HCT116 (cell line): ENCODE measurements at regions not wholly inside any gene's neighbourhood (a gene's known extent, or its start where the extent isn't known, plus 50 kb on each side); places are given as distances from the start of the nearest gene placed in this dataset.
"Not testable (repeated sequence)": the region's sequence is repeated elsewhere in the genome, so short reads cannot be mapped to it uniquely, and the experiment has no call there.

Experiments
- ATAC-seq: fragments of 200-7000 bp; cut with Tn5 transposase; 2 replicates; pipeline ENCODE4 v1.9.1; 2020; ENCODE audit warnings: mild to moderate bottlenecking, moderate library complexity
- BruUV-seq: library from RNA; stranded (reverse); fragments of 400-500 nt; replicated peaks from 2 replicates; lab custom pipeline; 2021; lab: Mats Ljungman, UMichigan
- CTCF ChIA-PET: fragments of 300-600 bp; sonication (Branson Sonifier 250); formaldehyde crosslinking; loops from one replicate; lab custom pipeline; 2021; ENCODE audit warnings: antibody characterized with exemption; lab: Charles Lee
- POLR2A ChIA-PET: fragments of 300-600, 350-600 bp; sonication (Branson Sonifier 250); formaldehyde crosslinking; loops from one replicate; lab custom pipeline; 2021; ENCODE audit warnings: antibody characterized with exemption; lab: Charles Lee
- RAD21 ChIA-PET, 2 experiments: fragments of 300-600 bp; sonication (Branson Sonifier 250); formaldehyde crosslinking; loops; one replicate each; lab custom pipeline; 2023; ENCODE audit warnings: low total read pairs in 2 of 2; ENCODE audit not compliant: uncharacterized antibody in 2 of 2, unreplicated experiment in 2 of 2, low non-redundant PET in 1 of 2; lab: Charles Lee
- DNase-seq: peaks from one replicate; pipeline ENCODE4 v3.0.0-alpha.2; 2010; ENCODE audit warnings: low read depth, low spot score
- H2AFZ ChIP-seq: fragments of 200-600 bp; shearing (Covaris generic), sonication (generic); 2 replicates; pipeline ENCODE4 v1.6.1; 2017; ENCODE audit warnings: low read depth, mixed run types, mixed read lengths, antibody characterized with exemption, low read length; ENCODE audit not compliant: poor library complexity, severe bottlenecking
- H3K27ac ChIP-seq: 2 replicates; pipeline ENCODE4 v1.5.1; 2012; ENCODE audit warnings: low read depth, low read length
- H3K27me3 ChIP-seq: fragments of 200-600 bp; sonication (generic); 2 replicates; pipeline ENCODE4 v1.6.1; 2016; ENCODE audit warnings: mixed run types, low read length, mixed read lengths; ENCODE audit not compliant: insufficient read depth
- H3K36me3 ChIP-seq, 2 experiments: fragments of 200-500 bp in 1 of 2; fragments of 200-600 bp in 1 of 2; sonication (Bioruptor generic) in 1 of 2; sonication (generic) in 1 of 2; 2 replicates each; pipeline versions ENCODE4 v1.5.1 to v1.6.1; 2014 to 2016; ENCODE audit warnings: low read length in 2 of 2, inconsistent platforms in 1 of 2, mixed read lengths in 1 of 2, mixed run types in 1 of 2; ENCODE audit not compliant: insufficient read depth in 2 of 2, control insufficient read depth in 1 of 2
- H3K4me1 ChIP-seq, 2 experiments: fragments of 200-600 bp in 1 of 2; sonication (generic) in 1 of 2; 2 replicates each; pipeline versions ENCODE4 v1.5.1 to v1.6.1; 2012 to 2017; ENCODE audit warnings: low read length in 2 of 2, inconsistent platforms in 1 of 2, mild to moderate bottlenecking in 1 of 2, mixed read lengths in 1 of 2, mixed run types in 1 of 2, moderate library complexity in 1 of 2; ENCODE audit not compliant: insufficient read depth in 2 of 2, control insufficient read depth in 1 of 2
- H3K4me2 ChIP-seq: fragments of 200-600 bp; sonication (generic); 2 replicates; pipeline ENCODE4 v1.6.1; 2017; ENCODE audit warnings: mixed run types, low read length, mixed read lengths
- H3K4me3 ChIP-seq, 2 experiments: fragments of 200-600 bp in 1 of 2; sonication (generic) in 1 of 2; replicated peaks in 1 of 2; 2 replicates each; pipeline ENCODE4 v1.5.1; 2011 to 2016; ENCODE audit warnings: low read length in 2 of 2, control low read depth in 1 of 2, low read depth in 1 of 2, mild to moderate bottlenecking in 1 of 2, mixed read lengths in 1 of 2, mixed run types in 1 of 2
- H3K79me2 ChIP-seq: fragments of 200-600 bp; sonication (generic); 2 replicates; pipeline ENCODE4 v1.6.1; 2017; ENCODE audit warnings: mild to moderate bottlenecking, mixed run types, low read length, moderate library complexity, mixed read lengths; ENCODE audit not compliant: insufficient read depth
- H3K9ac ChIP-seq: fragments of 200-600 bp; sonication (generic); 2 replicates; pipeline ENCODE4 v1.6.1; 2016; ENCODE audit warnings: low read length, mixed read lengths
- H3K9me2 ChIP-seq: fragments of 200-600 bp; sonication (generic), shearing (Covaris generic); 2 replicates; pipeline ENCODE4 v1.6.1; 2017; ENCODE audit warnings: mixed run types, mild to moderate bottlenecking, moderate library complexity; ENCODE audit not compliant: insufficient read depth
- H3K9me3 ChIP-seq, 2 experiments: fragments of 200-500 bp in 1 of 2; fragments of 200-600 bp in 1 of 2; sonication (Bioruptor generic) in 1 of 2; sonication (generic) in 1 of 2; 2 replicates each; pipeline ENCODE4 v1.6.1; 2014 to 2017; ENCODE audit warnings: low read length in 2 of 2, mixed read lengths in 2 of 2, inconsistent platforms in 1 of 2, low read depth in 1 of 2, mild to moderate bottlenecking in 1 of 2, mixed run types in 1 of 2, moderate library complexity in 1 of 2; ENCODE audit not compliant: control insufficient read depth in 1 of 2, insufficient read depth in 1 of 2
- H4K20me1 ChIP-seq: fragments of 200-600 bp; sonication (generic), shearing (Covaris generic); 2 replicates; pipeline ENCODE4 v1.6.1; 2017; ENCODE audit warnings: mixed run types, mild to moderate bottlenecking, moderate library complexity; ENCODE audit not compliant: insufficient read depth
- ATF3 ChIP-seq: IDR thresholded peaks from 2 replicates; pipeline ENCODE4 v1.6.1; 2012
- EZH2 ChIP-seq: fragments of 200-600 bp; sonication (generic); IDR thresholded peaks from 2 replicates; pipeline ENCODE4 v1.6.1; 2017; ENCODE audit warnings: antibody characterized with exemption, mixed run types
- EZH2phosphoT487 ChIP-seq: fragments of 200-600 bp; IDR thresholded peaks from 2 replicates; pipeline ENCODE4 v1.6.1; 2018; ENCODE audit warnings: antibody characterized with exemption, borderline replicate concordance
- FOSL1 ChIP-seq: IDR thresholded peaks from 2 replicates; pipeline ENCODE4 v1.6.1; 2012; ENCODE audit warnings: low read depth
- JUND ChIP-seq: IDR thresholded peaks from 2 replicates; pipeline ENCODE4 v1.6.1; 2012
- POLR2A ChIP-seq: IDR thresholded peaks from 2 replicates; pipeline ENCODE4 v1.7.0; 2011; ENCODE audit warnings: borderline replicate concordance; ENCODE audit not compliant: insufficient read depth, insufficient read length; ENCODE audit errors: extremely low read depth
- POLR2AphosphoS5 ChIP-seq: IDR thresholded peaks from 2 replicates; pipeline ENCODE4 v1.6.1; 2011; ENCODE audit warnings: mild to moderate bottlenecking, low read depth, low read length, moderate library complexity
- SP1 ChIP-seq: IDR thresholded peaks from 2 replicates; pipeline ENCODE4 v1.6.1; 2012; ENCODE audit warnings: low read depth
- TCF7L2 ChIP-seq: IDR thresholded peaks from 2 replicates; pipeline ENCODE4 v1.7.0; 2011; ENCODE audit warnings: borderline replicate concordance, inconsistent platforms; ENCODE audit not compliant: insufficient read depth, insufficient read length; ENCODE audit errors: extremely low read depth
- YY1 ChIP-seq: IDR thresholded peaks from 2 replicates; pipeline ENCODE4 v1.6.1; 2011; ENCODE audit warnings: low read length, low read depth, moderate library complexity, mild to moderate bottlenecking; ENCODE audit not compliant: insufficient replicate concordance; ENCODE audit errors: extremely low read depth
- ZBTB33 ChIP-seq: IDR thresholded peaks from 2 replicates; pipeline ENCODE4 v1.6.1; 2011; ENCODE audit warnings: mild to moderate bottlenecking, low read length, moderate library complexity; ENCODE audit not compliant: insufficient replicate concordance; ENCODE audit errors: extremely low read depth
- ZNF274 ChIP-seq: fragments of 200-500 bp; sonication (Bioruptor generic); IDR thresholded peaks from 2 replicates; pipeline ENCODE4 v1.6.1; 2014; ENCODE audit warnings: mild to moderate bottlenecking, low read depth, low read length, inconsistent platforms
- intact Hi-C: fragments of 100-400 bp; cut with micrococcal nuclease; formaldehyde crosslinking; loops from 2 replicates; pipeline ENCODE4 v1.10.0; 2022

- TF ChIP-seq ATF3 (no peak), EZH2phosphoT487 (no peak), ZNF274 (no peak), POLR2A (no peak)
Measured at GRCh38 chr21:18000981-18001686, 182.0 kb upstream of the C21orf91 start (continued).

GRCh38 chr21:17998599-17998998 lies 179.4 kb upstream of the C21orf91 start:
- DNase-seq, H4K20me1 ChIP-seq, H3K79me2 ChIP-seq, H3K27ac ChIP-seq, H3K9me2 ChIP-seq, CTCF ChIA-PET, H3K4me3 ChIP-seq, ATAC-seq, H3K9ac ChIP-seq, intact Hi-C loops, H3K4me2 ChIP-seq, POLR2A ChIA-PET, RAD21 ChIA-PET, H3K4me1 ChIP-seq, H2AFZ ChIP-seq, H3K36me3 ChIP-seq, H3K27me3 ChIP-seq, BruUV-seq: not testable (repeated sequence)
- peaks cover 4 to 18% of the 10 kb centered on the region in 2 experiments; a peak in 2 of 4 replicates for H3K9me3 ChIP-seq

GRCh38 chr21:17989780-17990179 lies 170.6 kb upstream of the C21orf91 start:
- H3K4me2 ChIP-seq, result no peak overlapping the region
- DNase-seq (no peak), ATAC-seq (no peak)
- POLR2A ChIA-PET, result no interaction called here
- H2AFZ ChIP-seq, result no peak overlapping the region
- H4K20me1 ChIP-seq, result no peaks in the 10 kb centered on the region
- no TSS peak for BruUV-seq
- RAD21 ChIA-PET, result no interaction called here
- H3K4me1 ChIP-seq, result no peaks in the 10 kb centered on the region
- no peak for TF ChIP-seq FOSL1
- TF ChIP-seq TCF7L2, result no peak
- TF ChIP-seq YY1, result no peak
- no peak for TF ChIP-seq ZBTB33
- TF ChIP-seq POLR2AphosphoS5, result no peak
- no peak for TF ChIP-seq EZH2
- TF ChIP-seq JUND, result no peak
- TF ChIP-seq ZNF274, result no peak
- TF ChIP-seq SP1, result no peak
- H3K9ac ChIP-seq, result no peak overlapping the region
- no peak overlapping the region for H3K4me3 ChIP-seq
- H3K36me3 ChIP-seq, result no peaks in the 10 kb centered on the region
- H3K27ac ChIP-seq, result no peak overlapping the region
- H3K79me2 ChIP-seq, result no peaks in the 10 kb centered on the region
- H3K9me3 ChIP-seq, result peaks cover 0 to 18% of the 10 kb centered on the region in 2 experiments; a peak in 1 of 4 replicates
- no peaks in the 10 kb centered on the region for H3K9me2 ChIP-seq
- H3K27me3 ChIP-seq, result no peaks in the 10 kb centered on the region
- intact Hi-C loops, result no loop called here
- CTCF ChIA-PET, result no interaction called here
